ENCODE measurements at regions not wholly inside any gene's neighbourhood (a gene's known extent, or its start where the extent isn't known, plus 50 kb on each side); places are given as distances from the start of the nearest gene placed in this dataset.

- no peaks in the 10 kb centered on the region for H3K9me1 ChIP-seq (ENCODE audit: insufficient read depth, low read length)
- H3K27me3 ChIP-seq (ENCODE audit: control insufficient read depth, insufficient read depth, low read length) = no peaks in the 10 kb centered on the region
- no peak overlapping the region for H3K4ac ChIP-seq (ENCODE audit: low read depth, low read length)
- no peak for TF ChIP-seq MAZ (IDR thresholded peaks at IDR 0.05; ENCODE audit: borderline replicate concordance, low read depth, low read length)
- no peak for TF ChIP-seq RFX5 (IDR thresholded peaks at IDR 0.05; ENCODE audit: low read depth, low read length)
- H2BK120ac ChIP-seq (ENCODE audit: low read depth, low read length) = no peak overlapping the region
- H2AK9ac ChIP-seq (replicated peaks; ENCODE audit: low read depth, low read length, poor library complexity) = no peak overlapping the region
- no peak overlapping the region for H2BK15ac ChIP-seq (ENCODE audit: low read depth, low read length)
- no peak overlapping the region for H2BK5ac ChIP-seq (ENCODE audit: low read depth, low read length, poor library complexity, severe bottlenecking)
- H2AK5ac ChIP-seq (ENCODE audit: low read depth, low read length) = no peak overlapping the region
- H3K4me2 ChIP-seq (ENCODE audit: low read depth, low read length) = no peak overlapping the region
- H3K9ac ChIP-seq (ENCODE audit: low read depth, low read length) = no peak overlapping the region
- intact Hi-C loops (cut with micrococcal nuclease) (no loop called here), in situ Hi-C loops (cut with MboI; ENCODE audit: low sequenced_read_pairs) (no loop called here), dilution Hi-C loops (cut with HindIII; ENCODE audit: low sequenced_read_pairs, unreplicated experiment) (no loop called here)
- no peaks in the 10 kb centered on the region for H3K79me1 ChIP-seq (ENCODE audit: low read depth in 1 of 2, low read length in 2 of 2)
- CTCF ChIA-PET = no interaction called here
- no peaks in the 10 kb centered on the region for H3K9me3 ChIP-seq (ENCODE audit: control insufficient read depth, insufficient read depth, low read length)
- H4K20me1 ChIP-seq (ENCODE audit: insufficient read depth, low read length) = no peaks in the 10 kb centered on the region
- BruUV-seq (replicated peaks) = no TSS peak
- no peak overlapping the region for H3K56ac ChIP-seq (ENCODE audit: extremely low read depth, insufficient read depth, low read length)
- H3K4me1 ChIP-seq (ENCODE audit: control insufficient read depth, insufficient read depth, low read length) = no peaks in the 10 kb centered on the region
- POLR2A ChIA-PET (ENCODE audit: unreplicated experiment) = no interaction called here
- no peak overlapping the region for H2AFZ ChIP-seq (replicated peaks; ENCODE audit: low read length, poor library complexity)
- H3K27ac ChIP-seq (ENCODE audit: insufficient read depth, low read length) = no peak overlapping the region
- no peaks in the 10 kb centered on the region for H3K36me3 ChIP-seq (ENCODE audit: control insufficient read depth, insufficient read depth, low read length)
- 72% methylated on average over 2 of the region's 7 CpGs; no CpG with 5 or more reads in 1 of the 2 experiments for WGBS, 2 experiments (ENCODE audit: extremely low coverage in 2 of 2, insufficient read length in 1 of 2)
- H4K5ac ChIP-seq (ENCODE audit: low read depth, low read length) = no peak overlapping the region
- H2BK20ac ChIP-seq (ENCODE audit: low read depth, low read length) = no peak overlapping the region
- no peak overlapping the region for H4K91ac ChIP-seq (ENCODE audit: insufficient read depth, low read depth, low read length)
- no peak overlapping the region for H3K18ac ChIP-seq (ENCODE audit: low read depth, low read length)
- no peak for DNase-seq
- H3K4me3 ChIP-seq (ENCODE audit: insufficient read depth, low read depth, low read length) = no peak overlapping the region
- no peak for ATAC-seq (ENCODE audit: low read depth)
- no peak overlapping the region for H3K23ac ChIP-seq (ENCODE audit: low read depth, low read length)
- no peak overlapping the region for H3K14ac ChIP-seq (replicated peaks; ENCODE audit: low read depth, low read length)
- no peak overlapping the region for H4K8ac ChIP-seq (ENCODE audit: low read depth in 2 of 2, low read length in 2 of 2)
Observed at GRCh38 chr5:90326995-90327394, 82.6 kb downstream of the CETN3 start.
